HCT116 (cell line): ENCODE measurements at regions not wholly inside any gene's neighbourhood (a gene's known extent, or its start where the extent isn't known, plus 50 kb on each side); places are given as distances from the start of the nearest gene placed in this dataset.

ENCODE experiments used
- CEBPB ChIP-seq: IDR thresholded peaks from 2 replicates; pipeline ENCODE4 v1.6.1; 2012; ENCODE audit warnings: low read depth
- POLR2A ChIP-seq: IDR thresholded peaks from 2 replicates; pipeline ENCODE4 v1.7.0; 2011; ENCODE audit warnings: borderline replicate concordance; ENCODE audit not compliant: insufficient read depth, insufficient read length; ENCODE audit errors: extremely low read depth
- POLR2AphosphoS5 ChIP-seq: IDR thresholded peaks from 2 replicates; pipeline ENCODE4 v1.6.1; 2011; ENCODE audit warnings: mild to moderate bottlenecking, low read depth, low read length, moderate library complexity
- RAD21 ChIP-seq: IDR thresholded peaks from 2 replicates; pipeline ENCODE4 v1.6.1; 2012; ENCODE audit warnings: low read depth, mild to moderate bottlenecking
- YY1 ChIP-seq: IDR thresholded peaks from 2 replicates; pipeline ENCODE4 v1.6.1; 2011; ENCODE audit warnings: low read length, low read depth, moderate library complexity, mild to moderate bottlenecking; ENCODE audit not compliant: insufficient replicate concordance; ENCODE audit errors: extremely low read depth
- TF ChIP-seq, protein P1 (sequence below), 3 experiments: fragments of 200-600 bp in 1 of 3; sonication (generic) in 1 of 3; IDR thresholded peaks in 2 of 3; conservative IDR thresholded peaks in 1 of 3; 2 replicates each; pipeline ENCODE4 v1.5.1; 2012 to 2017; ENCODE audit warnings: low read depth in 2 of 3, low read length in 2 of 3, antibody characterized with exemption in 1 of 3, borderline replicate concordance in 1 of 3, control low read depth in 1 of 3, mild to moderate bottlenecking in 1 of 3, mixed read lengths in 1 of 3, mixed run types in 1 of 3, moderate library complexity in 1 of 3; ENCODE audit not compliant: insufficient read depth in 1 of 3
- TF ChIP-seq, protein P2 (sequence below): IDR thresholded peaks from 2 replicates; pipeline ENCODE4 v1.6.1; 2012

DNA sequence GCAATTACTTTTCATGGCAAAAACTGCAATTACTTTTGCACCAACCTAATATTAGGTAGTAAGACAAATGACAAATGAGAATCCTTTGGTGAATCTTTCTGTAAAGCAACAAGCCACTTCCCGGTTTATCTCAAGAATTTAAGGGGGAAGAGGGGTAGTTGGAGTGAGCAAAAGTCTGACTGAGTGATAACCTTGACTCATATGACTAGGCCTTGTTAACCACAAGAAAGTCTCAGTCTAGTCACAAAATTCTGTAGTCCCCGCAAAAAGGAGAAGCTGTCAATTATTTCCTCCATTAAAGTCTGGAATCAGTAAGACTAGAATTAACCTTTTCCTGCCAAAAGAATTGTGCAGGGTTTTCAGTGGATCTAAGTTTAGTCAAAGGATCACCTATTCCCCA, 72.2 kb upstream of the GNAO1 start:
- TF ChIP-seq, protein P1, sequence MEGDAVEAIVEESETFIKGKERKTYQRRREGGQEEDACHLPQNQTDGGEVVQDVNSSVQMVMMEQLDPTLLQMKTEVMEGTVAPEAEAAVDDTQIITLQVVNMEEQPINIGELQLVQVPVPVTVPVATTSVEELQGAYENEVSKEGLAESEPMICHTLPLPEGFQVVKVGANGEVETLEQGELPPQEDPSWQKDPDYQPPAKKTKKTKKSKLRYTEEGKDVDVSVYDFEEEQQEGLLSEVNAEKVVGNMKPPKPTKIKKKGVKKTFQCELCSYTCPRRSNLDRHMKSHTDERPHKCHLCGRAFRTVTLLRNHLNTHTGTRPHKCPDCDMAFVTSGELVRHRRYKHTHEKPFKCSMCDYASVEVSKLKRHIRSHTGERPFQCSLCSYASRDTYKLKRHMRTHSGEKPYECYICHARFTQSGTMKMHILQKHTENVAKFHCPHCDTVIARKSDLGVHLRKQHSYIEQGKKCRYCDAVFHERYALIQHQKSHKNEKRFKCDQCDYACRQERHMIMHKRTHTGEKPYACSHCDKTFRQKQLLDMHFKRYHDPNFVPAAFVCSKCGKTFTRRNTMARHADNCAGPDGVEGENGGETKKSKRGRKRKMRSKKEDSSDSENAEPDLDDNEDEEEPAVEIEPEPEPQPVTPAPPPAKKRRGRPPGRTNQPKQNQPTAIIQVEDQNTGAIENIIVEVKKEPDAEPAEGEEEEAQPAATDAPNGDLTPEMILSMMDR (IDR thresholded peaks at IDR 0.05 in 2 of 3, conservative IDR thresholded peaks at IDR 0.05 in 1 of 3; ENCODE audit: borderline replicate concordance in 1 of 3, insufficient read depth in 1 of 3, low read depth in 2 of 3, low read length in 2 of 3): no peak
- TF ChIP-seq, protein P2, sequence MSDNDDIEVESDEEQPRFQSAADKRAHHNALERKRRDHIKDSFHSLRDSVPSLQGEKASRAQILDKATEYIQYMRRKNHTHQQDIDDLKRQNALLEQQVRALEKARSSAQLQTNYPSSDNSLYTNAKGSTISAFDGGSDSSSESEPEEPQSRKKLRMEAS: no peak
- TF ChIP-seq CEBPB: no peak
- TF ChIP-seq POLR2A: no peak
- TF ChIP-seq YY1: no peak
- TF ChIP-seq RAD21: no peak
- no peak for TF ChIP-seq POLR2AphosphoS5
